Suppressor macrophage treated with lipopolysaccharide for 1 hour (primary cell): ENCODE measurements at regions not wholly inside any gene's neighbourhood (a gene's known extent, or its start where the extent isn't known, plus 50 kb on each side); places are given as distances from the start of the nearest gene placed in this dataset.

Source experiments
- DNase-seq, 3 donors: peaks; one replicate each; pipeline ENCODE4 v3.0.0-alpha.2; 2020 to 2022

- DNase-seq = no peak
Observed at GRCh38 chr6:153208706-153209105, 77.6 kb upstream of the RGS17 start.

DNA sequence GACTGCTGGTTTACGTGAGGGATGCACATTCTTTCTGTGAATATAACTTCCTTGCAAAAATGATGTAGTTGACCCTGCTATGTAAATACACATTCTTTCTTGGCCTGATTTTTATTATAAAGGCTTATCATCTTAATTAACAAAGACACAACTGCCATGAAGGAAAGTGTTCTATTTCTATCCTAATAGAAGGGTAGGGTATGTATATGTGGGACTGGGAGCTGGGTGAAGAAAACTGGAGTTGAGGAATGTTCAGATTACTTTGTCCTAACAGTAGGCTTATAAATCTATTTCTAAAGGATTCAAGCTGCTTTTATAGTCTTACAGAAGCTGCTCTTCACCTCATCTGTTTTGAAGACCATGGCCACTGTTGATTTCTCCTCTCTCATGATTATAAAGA is 76.5 kb upstream of the RGS17 start:
- DNase-seq = no peak

- no peak for DNase-seq
Observed at GRCh38 chr6:153207006-153207405, 75.9 kb upstream of the RGS17 start.

DNA sequence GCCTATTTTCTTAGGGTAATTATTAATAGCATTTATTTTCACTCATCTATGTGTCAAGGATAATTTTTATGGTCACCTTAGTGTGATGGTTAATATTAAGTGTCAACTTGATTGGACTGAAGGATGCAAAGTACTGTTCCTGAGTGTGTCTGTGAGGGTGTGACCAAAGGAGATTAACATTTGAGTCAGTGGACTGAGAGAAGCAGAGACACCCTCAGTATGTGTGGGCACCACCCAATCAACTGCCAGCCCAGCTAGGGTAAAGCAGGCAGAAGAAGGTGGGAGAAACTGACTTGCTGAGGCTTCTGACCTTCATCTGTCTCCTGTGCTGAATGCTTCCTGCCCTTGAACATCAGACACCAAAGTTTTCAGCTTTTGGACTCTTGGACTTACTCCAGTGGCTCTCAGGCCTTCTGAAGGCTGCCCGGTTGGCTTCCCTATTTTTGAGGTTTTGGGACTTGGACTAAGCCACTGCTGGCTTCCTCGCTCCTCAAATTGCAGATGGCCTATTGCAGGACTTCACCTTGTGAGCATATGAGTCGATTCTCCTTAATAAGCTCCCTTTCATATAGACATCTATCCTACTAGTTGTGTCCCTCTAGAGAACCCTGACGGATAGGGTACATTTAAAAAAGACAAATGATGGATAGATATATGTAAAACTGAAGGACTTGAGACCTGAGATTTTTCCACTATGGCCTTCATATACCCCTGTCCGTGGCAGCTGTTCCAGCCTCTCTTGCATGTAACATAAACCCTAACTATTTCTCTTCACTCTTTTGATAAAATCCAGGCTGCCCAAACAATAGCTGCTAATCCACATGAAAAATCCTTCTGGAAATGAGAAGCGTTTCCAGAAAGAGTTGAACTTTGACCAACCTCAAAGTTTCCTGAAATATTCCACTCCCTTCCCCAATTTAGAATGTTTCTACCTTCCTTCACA is 62.1 kb upstream of the RGS17 start:
- no peak for DNase-seq

DNA sequence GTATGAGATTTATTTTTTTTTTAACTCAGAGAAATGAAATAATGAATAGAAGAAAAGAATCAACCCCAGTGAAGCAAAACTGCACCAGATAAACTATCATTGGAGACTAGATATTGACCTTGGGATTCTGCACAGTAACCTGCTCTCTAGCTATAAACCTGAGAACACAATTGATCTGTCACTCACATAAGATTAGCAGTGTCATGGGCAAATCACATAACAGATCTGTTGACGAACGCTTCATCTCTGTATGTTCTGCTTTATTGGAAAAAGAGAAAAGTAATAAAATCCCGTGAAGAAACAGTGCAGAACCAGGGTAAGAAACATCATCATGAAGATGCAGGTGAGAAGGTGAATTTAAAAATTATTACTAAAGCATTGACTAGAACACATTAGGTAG is 52.8 kb upstream of the RGS17 start:
- no peak for DNase-seq
